ENCODE measurements at regions not wholly inside any gene's neighbourhood (a gene's known extent, or its start where the extent isn't known, plus 50 kb on each side); places are given as distances from the start of the nearest gene placed in this dataset.

- no peak for TF ChIP-seq CTCF (IDR thresholded peaks at IDR 0.05; ENCODE audit: insufficient read depth, low read length)
- no peak for TF ChIP-seq POLR2AphosphoS5 (IDR thresholded peaks at IDR 0.05; ENCODE audit: low read depth)
- no peak for TF ChIP-seq SPI1 (IDR thresholded peaks at IDR 0.05; ENCODE audit: borderline replicate concordance, low read depth)
- TF ChIP-seq REST (IDR thresholded peaks at IDR 0.05; ENCODE audit: insufficient replicate concordance, low read depth), result no peak
- no peak for TF ChIP-seq GABPA (IDR thresholded peaks at IDR 0.05; ENCODE audit: low read depth)
Measured at GRCh38 chr1:59104191-59104760, 192.6 kb upstream of the FGGY start.

Data from HL-60 (cell line).